IMR-90 (cell line): ENCODE measurements at regions not wholly inside any gene's neighbourhood (a gene's known extent, or its start where the extent isn't known, plus 50 kb on each side); places are given as distances from the start of the nearest gene placed in this dataset.

ENCODE experiments used
- ATAC-seq: fragments of 200-7000 bp; cut with Tn5 transposase; 2 replicates; pipeline ENCODE4 v1.9.1; 2020; ENCODE audit warnings: low read depth, mild to moderate bottlenecking, moderate library complexity
- BruUV-seq: library from RNA; stranded (reverse); fragments of 400-500 nt; replicated peaks from 2 replicates; lab custom pipeline; 2021; lab: Mats Ljungman, UMichigan
- CTCF ChIA-PET: fragments of 300-600 bp; formaldehyde crosslinking; extraction: SDS; loops from one replicate; lab custom pipeline; 2021; ENCODE audit warnings: antibody characterized with exemption; lab: Yijun Ruan, JAX
- POLR2A ChIA-PET: fragments of 300-600 bp; sonication (Branson Sonifier 250); formaldehyde crosslinking; loops from one replicate; lab custom pipeline; 2022; ENCODE audit warnings: antibody characterized with exemption; ENCODE audit not compliant: unreplicated experiment; lab: Charles Lee
- DNase-seq: peaks from one replicate; pipeline ENCODE4 v3.0.0; 2013
- H2AFZ ChIP-seq: replicated peaks from 2 replicates; pipeline ENCODE3; 2013; ENCODE audit warnings: low read length, mild to moderate bottlenecking; ENCODE audit not compliant: poor library complexity
- H2AK5ac ChIP-seq: 2 replicates; pipeline ENCODE4 v1.6.1; 2013; ENCODE audit warnings: low read depth, low read length, inconsistent platforms
- H2AK9ac ChIP-seq: replicated peaks from 2 replicates; pipeline ENCODE3; 2013; ENCODE audit warnings: mild to moderate bottlenecking, low read depth, low read length, moderate library complexity; ENCODE audit not compliant: poor library complexity
- H2BK120ac ChIP-seq: 2 replicates; pipeline ENCODE4 v1.6.1; 2013; ENCODE audit warnings: low read depth, low read length, inconsistent platforms
- H2BK15ac ChIP-seq: 3 replicates; pipeline ENCODE4 v1.6.1; 2013; ENCODE audit warnings: low read depth, low read length, inconsistent platforms
- H2BK20ac ChIP-seq: 2 replicates; pipeline ENCODE4 v1.6.1; 2013; ENCODE audit warnings: low read depth, mild to moderate bottlenecking, inconsistent platforms, low read length, moderate library complexity
- H2BK5ac ChIP-seq: 2 replicates; pipeline ENCODE4 v1.6.1; 2013; ENCODE audit warnings: mild to moderate bottlenecking, low read depth, low read length, inconsistent platforms; ENCODE audit not compliant: poor library complexity, severe bottlenecking
- H3K14ac ChIP-seq: replicated peaks from 2 replicates; pipeline ENCODE4 v1.6.1; 2013; ENCODE audit warnings: low read depth, low read length, inconsistent platforms
- H3K18ac ChIP-seq: 2 replicates; pipeline ENCODE4 v1.6.1; 2013; ENCODE audit warnings: low read depth, low read length, control low read depth
- H3K23ac ChIP-seq: 2 replicates; pipeline ENCODE4 v1.6.1; 2013; ENCODE audit warnings: low read depth, low read length, inconsistent platforms
- H3K27ac ChIP-seq: 2 replicates; pipeline ENCODE4 v1.5.1; 2013; ENCODE audit warnings: mild to moderate bottlenecking, control low read depth, low read length; ENCODE audit not compliant: insufficient read depth
- H3K27me3 ChIP-seq: 2 replicates; pipeline ENCODE4 v1.6.1; 2013; ENCODE audit warnings: low read length; ENCODE audit not compliant: control insufficient read depth, insufficient read depth
- H3K36me3 ChIP-seq: 2 replicates; pipeline ENCODE4 v1.6.1; 2013; ENCODE audit warnings: low read length, mixed read lengths; ENCODE audit not compliant: control insufficient read depth, insufficient read depth
- H3K4ac ChIP-seq: 2 replicates; pipeline ENCODE4 v1.6.1; 2013; ENCODE audit warnings: low read depth, low read length, inconsistent platforms
- H3K4me1 ChIP-seq: 2 replicates; pipeline ENCODE4 v1.6.1; 2013; ENCODE audit warnings: low read length, mixed read lengths; ENCODE audit not compliant: control insufficient read depth, insufficient read depth
- H3K4me2 ChIP-seq: 2 replicates; pipeline ENCODE4 v1.6.1; 2013; ENCODE audit warnings: low read depth, mild to moderate bottlenecking, control low read depth, low read length, moderate library complexity
- H3K4me3 ChIP-seq: 2 replicates; pipeline ENCODE4 v1.5.1; 2013; ENCODE audit warnings: low read depth, mild to moderate bottlenecking, control low read depth, low read length, moderate library complexity; ENCODE audit not compliant: insufficient read depth
- H3K56ac ChIP-seq: 2 replicates; pipeline ENCODE4 v1.6.1; 2013; ENCODE audit warnings: low read length, inconsistent platforms; ENCODE audit not compliant: insufficient read depth; ENCODE audit errors: extremely low read depth
- H3K79me1 ChIP-seq, 2 experiments: 2 replicates each; pipeline ENCODE4 v1.6.1; 2013; ENCODE audit warnings: low read length in 2 of 2, inconsistent platforms in 1 of 2, low read depth in 1 of 2
- H3K9ac ChIP-seq: 2 replicates; pipeline ENCODE4 v1.6.1; 2013; ENCODE audit warnings: low read depth, low read length, control low read depth
- H3K9me1 ChIP-seq: 2 replicates; pipeline ENCODE4 v1.6.1; 2013; ENCODE audit warnings: low read length, inconsistent platforms; ENCODE audit not compliant: insufficient read depth
- H3K9me3 ChIP-seq: 2 replicates; pipeline ENCODE4 v1.6.1; 2013; ENCODE audit warnings: low read length; ENCODE audit not compliant: control insufficient read depth, insufficient read depth
- H4K20me1 ChIP-seq: 2 replicates; pipeline ENCODE4 v1.6.1; 2013; ENCODE audit warnings: low read length, inconsistent platforms; ENCODE audit not compliant: insufficient read depth
- H4K5ac ChIP-seq: 2 replicates; pipeline ENCODE4 v1.6.1; 2013; ENCODE audit warnings: mild to moderate bottlenecking, low read depth, low read length, control low read depth
- H4K8ac ChIP-seq, 2 experiments: 2 replicates each; pipeline ENCODE4 v1.6.1; 2013; ENCODE audit warnings: low read depth in 2 of 2, low read length in 2 of 2, control low read depth in 1 of 2, inconsistent platforms in 1 of 2
- H4K91ac ChIP-seq: 2 replicates; pipeline ENCODE4 v1.6.1; 2013; ENCODE audit warnings: low read depth, low read length, inconsistent platforms; ENCODE audit not compliant: insufficient read depth
- CEBPB ChIP-seq: IDR thresholded peaks from 2 replicates; pipeline ENCODE4 v1.6.1; 2012; ENCODE audit warnings: low read depth, low read length, improper control_type of control experiment
- CHD1 ChIP-seq: IDR thresholded peaks from 2 replicates; pipeline ENCODE4 v1.6.1; 2012; ENCODE audit warnings: low read depth, low read length, improper control_type of control experiment
- FOS ChIP-seq: fragments of 150-350 bp; IDR thresholded peaks from 2 replicates; pipeline ENCODE4 v1.6.1; 2016; ENCODE audit warnings: low read depth, low read length
- MAZ ChIP-seq: IDR thresholded peaks from 2 replicates; pipeline ENCODE4 v1.6.1; 2012; ENCODE audit warnings: low read depth, mild to moderate bottlenecking, low read length, improper control_type of control experiment, moderate library complexity, borderline replicate concordance
- NFE2L2 ChIP-seq: fragments of 150-350 bp; IDR thresholded peaks from 2 replicates; pipeline ENCODE4 v1.6.1; 2016; ENCODE audit warnings: low read depth, mild to moderate bottlenecking, low read length
- RCOR1 ChIP-seq: IDR thresholded peaks from 2 replicates; pipeline ENCODE4 v1.6.1; 2012; ENCODE audit warnings: mild to moderate bottlenecking, low read length, improper control_type of control experiment; ENCODE audit not compliant: insufficient replicate concordance
- RFX5 ChIP-seq: IDR thresholded peaks from 2 replicates; pipeline ENCODE4 v1.8.0; 2012; ENCODE audit warnings: low read depth, mild to moderate bottlenecking, low read length, moderate library complexity
- WGBS, 2 experiments: methylation state at CpG; one replicate each; pipeline versions ENCODE4 v1.1.5 to v1.1.7; 2013; ENCODE audit warnings: missing lambda C conversion rate in 2 of 2; ENCODE audit not compliant: insufficient read length in 1 of 2; ENCODE audit errors: extremely low coverage in 2 of 2; 5-methylcytosine and 5-hydroxymethylcytosine counted together
- dilution Hi-C: fragments of 300-500 bp; cut with HindIII; formaldehyde crosslinking; loops from one replicate; pipeline ENCODE4 v1.14.3; 2018; ENCODE audit warnings: low sequenced_read_pairs; ENCODE audit not compliant: unreplicated experiment
- in situ Hi-C: fragments of 300-500 bp; cut with MboI; formaldehyde crosslinking; loops from 3 replicates; pipeline ENCODE4 v1.14.3; 2019; ENCODE audit warnings: low sequenced_read_pairs, inconsistent platforms, mixed read lengths
- intact Hi-C: fragments of 100-400 bp; cut with micrococcal nuclease; formaldehyde crosslinking; loops from 2 replicates; pipeline ENCODE4 v1.10.0; 2022

DNA sequence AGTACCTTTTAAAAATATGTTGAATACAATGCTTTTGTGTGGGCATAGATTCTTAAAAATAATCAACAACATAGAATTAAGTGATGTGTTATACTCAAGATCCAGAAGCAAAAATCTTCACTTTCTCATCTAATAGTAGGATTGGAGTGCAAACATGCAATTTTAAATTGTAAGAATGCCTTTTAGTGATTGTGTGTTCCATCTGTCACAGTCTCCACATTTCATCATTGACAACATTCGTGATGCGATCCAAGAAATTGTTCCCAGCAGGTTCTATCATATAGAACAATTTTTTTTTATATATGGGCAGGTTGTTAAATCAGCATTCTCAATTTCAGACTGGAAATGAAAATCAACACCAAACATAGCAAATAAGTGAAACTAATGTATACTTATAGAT, 1671.8 kb upstream of the SLC39A10 start:
- no peak overlapping the region for H2BK5ac ChIP-seq
- WGBS, 2 experiments: no CpG with 5 or more reads among the region's 2 CpGs
- no peak overlapping the region for H3K4me2 ChIP-seq
- H2BK20ac ChIP-seq: no peak overlapping the region
- TF ChIP-seq NFE2L2 (no peak), FOS (no peak), CHD1 (no peak), RFX5 (no peak), MAZ (no peak), RCOR1 (no peak), CEBPB (no peak)
- H3K4ac ChIP-seq: no peak overlapping the region
- no peaks in the 10 kb centered on the region for H3K36me3 ChIP-seq
- H2AK5ac ChIP-seq: no peak overlapping the region
- no peaks in the 10 kb centered on the region for H3K4me1 ChIP-seq
- H3K27me3 ChIP-seq: no peaks in the 10 kb centered on the region
- no peak overlapping the region for H3K9ac ChIP-seq
- no peak overlapping the region for H2BK120ac ChIP-seq
- H3K79me1 ChIP-seq: no peaks in the 10 kb centered on the region
- no peak overlapping the region for H2AK9ac ChIP-seq
- DNase-seq (no peak), ATAC-seq (no peak)
- H3K18ac ChIP-seq: no peak overlapping the region
- intact Hi-C loops (no loop called here), in situ Hi-C loops (no loop called here), dilution Hi-C loops (no loop called here)
- BruUV-seq: no TSS peak
- H4K91ac ChIP-seq: no peak overlapping the region
- H2AFZ ChIP-seq: no peak overlapping the region
- peaks cover 6% of the 10 kb centered on the region for H3K9me3 ChIP-seq
- POLR2A ChIA-PET: no interaction called here
- H4K8ac ChIP-seq: no peak overlapping the region
- no peak overlapping the region for H3K23ac ChIP-seq
- no peak overlapping the region for H3K14ac ChIP-seq
- H4K20me1 ChIP-seq: no peaks in the 10 kb centered on the region
- H3K4me3 ChIP-seq: no peak overlapping the region
- H2BK15ac ChIP-seq: no peak overlapping the region
- no peak overlapping the region for H3K27ac ChIP-seq
- CTCF ChIA-PET: no interaction called here
- no peak overlapping the region for H4K5ac ChIP-seq
- H3K9me1 ChIP-seq: no peaks in the 10 kb centered on the region
- no peak overlapping the region for H3K56ac ChIP-seq
